M059J (cell line): ENCODE measurements at regions not wholly inside any gene's neighbourhood (a gene's known extent, or its start where the extent isn't known, plus 50 kb on each side); places are given as distances from the start of the nearest gene placed in this dataset.
A peak's percentile ranks its signal among the peaks of the same experiment; 100 is the strongest.
"Not testable (repeated sequence)": the region's sequence is repeated elsewhere in the genome, so short reads cannot be mapped to it uniquely, and the experiment has no call there.

ENCODE experiments used
- DNase-seq: peaks from one replicate; pipeline ENCODE4 v3.0.0-alpha.2; 2012; ENCODE audit warnings: low read depth

DNA sequence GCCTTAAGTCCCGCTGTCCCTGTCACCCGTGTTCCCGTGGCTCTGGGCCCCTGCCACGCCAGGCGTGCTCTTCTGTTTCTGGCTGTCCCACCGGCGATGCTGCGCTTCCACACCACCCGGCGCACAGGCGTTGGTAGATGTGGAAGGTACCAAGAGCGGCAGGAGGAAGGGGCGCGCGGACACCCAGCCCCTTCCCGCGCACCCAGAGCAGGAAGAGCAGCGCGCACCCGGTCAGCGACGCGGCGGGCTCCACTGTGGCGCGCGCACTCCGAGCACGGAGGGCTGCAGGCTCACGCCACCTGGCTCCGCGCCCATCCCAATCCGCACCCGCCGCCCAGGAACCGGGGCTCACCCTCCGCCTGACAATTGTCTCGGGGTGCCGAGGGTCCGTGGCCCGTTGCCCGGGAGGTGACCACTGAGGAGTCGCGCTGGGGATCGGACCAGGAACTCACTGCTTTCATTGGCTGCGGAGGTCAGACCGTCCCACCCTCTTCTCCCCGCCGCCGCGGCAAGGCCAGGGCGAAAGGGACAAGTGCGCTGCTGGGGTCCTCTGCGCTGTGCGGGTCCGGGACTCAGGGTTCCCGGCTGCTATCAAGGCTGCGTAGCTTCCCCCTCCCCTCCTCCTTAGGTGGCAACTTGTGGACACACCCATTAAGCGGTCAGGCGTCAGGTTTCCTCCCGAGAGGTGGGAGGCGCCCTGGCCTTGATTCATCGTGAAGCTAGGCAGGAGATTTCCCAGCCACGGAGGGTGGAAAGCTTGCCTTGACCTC lies 121.6 kb upstream of the ZNF92 start:
- DNase-seq = peak; percentile 83

- no peak for DNase-seq
Observed at GRCh38 chr7:65250697-65251395, 122.8 kb upstream of the ZNF92 start.

- peak; percentile 61 for DNase-seq
Observed at GRCh38 chr7:65250216-65250615, 123.4 kb upstream of the ZNF92 start.

DNA sequence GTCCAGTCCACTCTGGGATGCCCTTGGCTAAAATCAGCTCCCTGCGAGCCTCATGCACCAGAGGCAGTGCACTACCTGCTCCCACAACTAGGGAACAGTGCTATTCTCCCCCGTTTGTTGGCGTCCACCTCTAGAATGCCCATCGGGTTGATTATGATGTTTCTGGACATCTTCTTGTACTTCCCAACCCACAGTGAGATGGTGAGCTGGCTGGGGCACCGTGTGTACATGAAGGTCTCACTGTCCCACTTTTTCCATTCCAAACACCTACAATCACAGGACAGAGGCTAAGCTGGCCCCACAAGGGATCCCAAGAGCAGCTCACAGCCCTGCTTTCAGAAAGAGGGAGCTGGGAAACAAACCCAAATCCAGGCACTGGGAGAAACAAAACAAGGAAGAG lies 126.2 kb upstream of the ZNF92 start:
- no peak for DNase-seq

DNA sequence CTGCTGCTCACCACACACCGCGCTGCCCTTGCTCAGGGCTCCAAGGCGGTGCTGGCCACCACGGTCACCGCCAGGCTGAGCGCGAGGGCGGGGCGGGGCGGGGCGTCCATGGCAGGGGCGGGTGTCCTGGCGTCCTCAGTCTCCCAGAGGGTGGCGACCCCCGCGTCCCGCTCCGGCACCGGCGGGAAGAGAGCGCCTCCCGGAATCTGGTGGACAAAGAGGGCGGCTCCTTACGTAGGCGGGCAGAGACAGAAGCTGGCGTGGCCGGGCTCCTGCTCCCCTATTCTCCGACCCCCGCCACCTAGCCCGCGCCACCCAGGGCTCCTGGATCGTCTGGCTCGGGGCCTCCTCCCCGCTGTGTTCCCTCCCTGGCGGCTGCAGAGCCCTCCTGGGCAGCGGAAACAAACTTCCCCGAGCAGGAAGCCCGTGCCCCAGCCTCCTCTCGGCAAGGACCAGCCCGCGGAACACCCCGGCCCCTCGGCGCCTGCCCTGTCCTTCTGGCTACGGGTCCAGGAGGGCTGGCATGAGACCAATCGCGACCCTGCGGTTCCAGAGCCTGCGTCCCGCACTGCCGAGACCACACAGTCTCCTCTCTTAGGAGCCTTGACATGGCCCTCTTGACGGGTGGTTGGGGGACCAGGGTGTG lies 133.8 kb upstream of the ZNF92 start:
- DNase-seq = peak; percentile 65

- no peak for DNase-seq
Observed at GRCh38 chr7:65239324-65239706, 134.3 kb upstream of the ZNF92 start.

- no peak for DNase-seq
Observed at GRCh38 chr7:65238785-65239184, 134.9 kb upstream of the ZNF92 start.

- no peak for DNase-seq
Observed at GRCh38 chr7:65235586-65235985, 138.1 kb upstream of the ZNF92 start.

DNA sequence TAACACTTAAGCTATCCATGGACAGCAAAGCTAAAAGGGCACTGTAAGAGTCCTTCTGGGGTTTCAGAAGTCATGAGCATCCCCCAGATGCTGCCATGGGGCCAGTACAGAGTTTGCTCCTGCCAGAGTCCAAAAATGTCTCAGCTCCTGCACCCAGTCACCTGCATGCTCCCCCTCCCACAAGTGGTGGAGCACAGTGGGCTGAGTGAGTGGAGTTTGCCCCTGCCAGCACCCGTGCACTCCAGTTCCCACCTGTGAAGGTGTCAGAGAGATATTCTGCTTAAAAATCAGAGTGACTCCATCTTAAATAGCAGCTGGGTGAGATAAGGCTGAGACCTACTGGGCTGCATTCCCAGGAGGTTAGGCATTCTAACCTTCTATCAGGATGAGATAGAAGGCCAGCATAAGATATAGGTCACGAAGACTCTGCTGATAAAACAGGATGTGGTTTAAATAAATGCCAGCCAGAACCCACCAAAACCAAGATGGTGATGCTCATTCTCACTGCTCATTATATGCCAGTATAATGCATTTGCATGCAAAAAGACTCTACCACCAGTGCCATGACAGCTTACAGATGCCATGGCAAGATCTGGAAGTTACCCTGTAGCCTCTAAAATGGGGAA lies 140.1 kb upstream of the ZNF92 start:
- DNase-seq = peak; percentile 80

GRCh38 chr7:65230231-65230630 lies 143.4 kb upstream of the ZNF92 start:
- DNase-seq = peak; percentile 57

DNA sequence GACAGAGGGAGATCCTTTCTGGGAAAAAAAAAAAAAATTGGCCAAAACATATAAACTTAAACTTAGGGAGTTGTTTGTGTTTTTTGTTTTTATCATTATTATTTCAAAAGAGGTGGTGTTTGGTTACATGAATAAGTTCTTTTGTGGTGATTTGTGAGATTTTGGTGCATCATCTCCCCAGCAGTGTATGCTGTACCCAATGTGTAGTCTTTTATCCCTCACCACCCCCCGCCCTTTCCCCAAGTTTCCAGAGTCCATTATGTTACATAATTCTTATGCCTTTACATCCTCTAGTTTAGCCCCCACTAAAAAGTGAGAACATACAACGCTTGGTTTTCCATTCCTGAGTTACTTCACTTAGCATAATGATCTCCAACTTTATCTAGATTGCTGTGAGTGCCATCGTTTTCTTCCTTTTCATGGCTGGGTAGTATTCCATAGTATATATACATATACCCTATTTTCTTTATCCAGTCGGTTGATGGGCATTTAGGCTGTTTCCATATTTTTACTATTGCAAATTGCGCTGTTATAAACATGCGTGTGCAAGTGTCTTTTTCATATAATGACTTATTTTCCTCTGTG lies 148.1 kb upstream of the ZNF92 start:
- no peak for DNase-seq

- no peak for DNase-seq
Observed at GRCh38 chr7:65222655-65223054, 151.0 kb upstream of the ZNF92 start.

DNA sequence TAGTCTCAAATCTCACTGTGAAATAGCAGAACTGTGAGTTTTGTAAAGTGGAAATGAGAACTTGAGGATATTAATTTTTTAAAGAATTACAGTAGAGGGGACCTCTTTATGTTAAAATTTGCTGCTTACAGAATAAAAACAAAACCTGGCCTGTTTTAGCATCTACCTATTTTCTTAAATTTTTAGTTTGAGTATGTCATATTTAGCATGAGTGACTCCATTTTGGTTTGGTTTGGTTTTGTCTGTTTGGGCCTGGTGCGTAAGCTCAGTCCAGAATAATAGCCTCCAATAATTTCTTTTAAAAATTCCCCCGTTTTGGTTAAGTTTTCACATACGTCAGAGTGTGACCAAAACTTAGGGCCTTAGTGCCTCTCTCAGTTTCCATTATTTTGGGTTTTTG lies 152.0 kb upstream of the ZNF92 start:
- no peak for DNase-seq

GRCh38 chr7:65219623-65220022 lies 154.0 kb upstream of the ZNF92 start:
- DNase-seq = no peak

DNA sequence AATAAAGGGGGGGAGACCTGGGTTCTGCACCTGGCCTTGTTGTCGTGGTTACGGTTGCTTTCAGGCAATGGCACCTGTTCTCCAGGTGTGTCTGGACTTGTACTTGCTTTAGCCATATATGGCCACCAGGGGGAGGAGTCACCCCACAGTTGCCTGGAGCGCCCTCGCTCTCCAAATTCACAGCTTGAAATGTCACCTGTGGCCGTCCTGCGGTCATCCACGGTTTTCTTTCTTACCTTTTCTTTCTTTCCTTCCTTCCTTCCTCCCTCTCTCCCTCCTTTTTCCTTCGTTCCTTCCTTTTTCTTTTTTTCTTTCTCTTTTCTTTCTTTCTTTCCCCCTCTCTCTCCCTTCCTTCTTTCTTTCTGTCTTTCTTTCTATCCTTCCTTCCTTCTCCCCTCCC lies 157.2 kb upstream of the ZNF92 start:
- DNase-seq = peak; percentile 45

DNA sequence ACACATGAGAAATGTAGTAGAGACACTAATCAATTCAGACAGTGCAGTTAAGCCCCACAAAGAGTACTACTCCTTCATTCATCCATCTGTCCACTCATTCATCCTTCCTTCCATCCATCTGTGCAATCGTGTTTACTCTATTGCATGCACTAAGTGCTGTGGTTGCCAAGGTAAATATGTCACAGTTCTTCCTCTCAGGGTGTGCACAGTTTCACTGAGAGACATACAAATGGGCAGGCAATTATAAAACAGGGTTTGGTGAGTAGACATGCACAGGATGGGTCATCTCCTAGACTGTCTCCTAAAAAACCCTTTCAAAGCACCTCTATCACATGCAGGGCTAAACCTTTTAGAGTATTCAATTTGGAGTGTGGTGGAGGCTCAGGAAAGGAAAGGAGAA lies 160.4 kb upstream of the ZNF92 start:
- peak; percentile 46 for DNase-seq

DNA sequence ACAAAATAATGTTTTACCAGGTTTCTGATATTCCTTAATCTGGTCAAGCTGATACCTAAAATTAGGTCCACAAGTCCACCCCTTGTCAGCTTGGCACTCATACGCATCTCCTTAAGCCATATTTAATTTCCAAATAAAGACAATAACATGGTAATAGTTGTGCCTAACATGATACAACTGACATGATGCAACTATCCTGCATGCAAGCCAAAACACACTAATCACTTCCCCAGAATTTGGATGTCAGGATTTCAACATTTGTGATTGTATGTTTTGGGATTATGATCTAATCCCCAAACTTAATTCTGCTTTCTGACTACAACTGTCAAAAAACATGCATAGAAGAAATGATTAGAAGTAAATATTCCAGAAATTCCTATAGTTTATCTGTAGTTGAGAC lies 174.4 kb upstream of the ZNF92 start:
- not testable (repeated sequence) for DNase-seq

DNA sequence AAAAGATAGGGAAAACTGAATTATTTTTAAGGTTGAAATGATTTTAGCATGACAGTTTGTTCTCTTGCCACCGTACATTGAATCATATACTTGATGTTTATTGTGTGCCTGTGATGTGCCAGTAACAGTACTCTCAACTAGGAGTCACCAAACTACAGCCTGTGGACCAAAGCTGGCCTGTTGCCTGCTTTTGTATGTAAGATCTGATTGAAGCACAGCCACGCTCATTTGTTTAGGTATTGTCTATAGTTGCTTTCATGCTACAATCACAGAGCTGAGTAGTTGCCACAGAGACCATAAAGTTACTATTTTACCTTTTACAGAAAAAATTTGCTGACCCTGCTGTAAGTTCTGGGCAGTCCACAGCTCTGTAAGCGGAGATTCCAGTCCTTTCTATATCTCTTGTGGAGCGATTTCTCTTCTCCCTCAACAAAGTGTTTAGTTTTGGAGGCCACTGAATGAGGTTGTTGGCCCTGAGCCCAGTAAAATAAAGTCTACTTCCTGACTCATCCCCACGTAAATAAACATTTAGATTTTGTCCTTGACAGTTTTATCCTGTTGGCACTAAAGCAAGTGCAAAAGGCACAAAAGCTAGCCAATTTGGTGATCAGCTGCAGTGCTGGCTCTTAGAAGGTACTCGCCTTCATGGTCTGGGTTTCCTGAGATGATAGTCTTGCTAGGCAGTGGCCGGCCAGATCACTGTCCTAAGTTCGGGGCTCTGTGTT lies 180.2 kb upstream of the ZNF92 start:
- DNase-seq = peak; percentile 64

DNA sequence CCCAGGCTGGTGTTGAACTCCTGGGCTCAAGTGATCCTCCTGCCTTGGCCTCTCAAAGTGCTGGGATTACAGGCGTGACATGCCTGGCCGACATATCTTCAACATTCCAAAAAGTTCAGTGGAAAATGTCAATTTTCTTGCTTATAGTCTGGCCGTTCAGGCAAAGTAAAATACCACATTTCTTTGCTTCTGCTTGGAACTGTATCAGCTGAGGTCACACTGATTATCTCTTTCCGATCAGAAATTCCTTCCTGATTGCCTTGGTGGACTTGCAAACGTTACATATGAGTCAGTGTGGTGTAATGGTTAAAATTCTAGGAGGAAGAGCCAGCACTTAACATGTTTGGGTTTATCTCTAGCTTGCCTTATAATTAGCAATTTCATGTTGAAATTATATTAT lies 170.6 kb upstream of the ERV3-1 start:
- peak; percentile 71 for DNase-seq

GRCh38 chr7:65150105-65150504 lies 143.6 kb upstream of the ERV3-1 start:
- DNase-seq = not testable (repeated sequence)

- not testable (repeated sequence) for DNase-seq
Observed at GRCh38 chr7:65146118-65146914, 139.8 kb upstream of the ERV3-1 start.
